ENCODE measurements at regions not wholly inside any gene's neighbourhood (a gene's known extent, or its start where the extent isn't known, plus 50 kb on each side); places are given as distances from the start of the nearest gene placed in this dataset.

DNA sequence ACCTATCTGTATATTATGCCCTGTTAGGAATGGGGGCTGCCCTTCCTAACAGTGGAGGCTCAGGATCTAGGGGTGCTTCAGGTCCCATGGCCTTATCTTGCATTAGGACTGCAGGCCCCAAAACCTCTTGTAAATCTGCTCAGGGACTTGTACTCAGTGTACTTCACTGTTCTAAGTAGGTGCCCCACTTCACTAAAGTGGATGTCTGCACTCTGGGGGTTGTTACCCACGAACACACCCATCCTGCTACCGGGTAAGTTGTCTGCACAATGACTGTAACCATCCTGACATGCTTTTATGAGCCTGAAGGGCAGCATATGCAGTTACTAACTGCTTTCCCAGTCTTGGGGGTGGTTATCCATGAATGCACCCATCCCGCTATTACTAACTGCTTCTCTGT, 163.0 kb downstream of the PTCSC3 start:
- TF ChIP-seq CTCF (IDR thresholded peaks at IDR 0.05; ENCODE audit: extremely low read depth in 1 of 2, insufficient read depth in 1 of 2, low read depth in 1 of 2, low read length in 2 of 2), result no peak
- TF ChIP-seq POLR2A (IDR thresholded peaks at IDR 0.05; ENCODE audit: low read depth, low read length), result no peak
- no peak for TF ChIP-seq EZH2 (IDR thresholded peaks at IDR 0.05; ENCODE audit: borderline replicate concordance, low read depth, low read length, severe bottlenecking)
- TF ChIP-seq, protein P1, sequence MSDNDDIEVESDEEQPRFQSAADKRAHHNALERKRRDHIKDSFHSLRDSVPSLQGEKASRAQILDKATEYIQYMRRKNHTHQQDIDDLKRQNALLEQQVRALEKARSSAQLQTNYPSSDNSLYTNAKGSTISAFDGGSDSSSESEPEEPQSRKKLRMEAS (IDR thresholded peaks at IDR 0.05; ENCODE audit: insufficient read depth, insufficient read length), result no peak
- TF ChIP-seq FOS (IDR thresholded peaks at IDR 0.05; ENCODE audit: borderline replicate concordance, insufficient read depth, low read length), result no peak
- TF ChIP-seq JUN (IDR thresholded peaks at IDR 0.05; ENCODE audit: borderline replicate concordance, insufficient read depth, insufficient read length, low read depth), result no peak
- TF ChIP-seq MYC (IDR thresholded peaks at IDR 0.05; ENCODE audit: low read depth, low read length), result no peak

Measured in endothelial cell of umbilical vein (primary cell).